ENCODE measurements at regions not wholly inside any gene's neighbourhood (a gene's known extent, or its start where the extent isn't known, plus 50 kb on each side); places are given as distances from the start of the nearest gene placed in this dataset.

GRCh38 chr17:72368191-72368590 is 247.4 kb downstream of the SOX9 start:
- Mint-ChIP-seq H3K9me3 (peaks cover 2 to 30% (median 5%) of the 10 kb centered on the region in 7 donors), H3K4me1 (no peaks in the 10 kb centered on the region), H3K27ac (no peak overlapping the region), H3K4me3 (no peak overlapping the region), H3K36me3 (no peaks in the 10 kb centered on the region), H3K27me3 (ENCODE audit: low read depth in 3 of 3) (peaks cover 0 to 2% (median 1%) of the 10 kb centered on the region in 3 donors)
- intact Hi-C loops (cut with micrococcal nuclease) = no loop called here
- Histone ChIP-seq H3K4me2 (replicated peaks; ENCODE audit: extremely low read depth, low read length, poor library complexity, severe bottlenecking) (no peak overlapping the region), H3K79me2 (ENCODE audit: insufficient read depth, low read length) (no peaks in the 10 kb centered on the region), H3K27me3 (ENCODE audit: control insufficient read depth in 2 of 2, insufficient read depth in 2 of 2, low read length in 2 of 2) (no peaks in the 10 kb centered on the region), H3K9ac (ENCODE audit: insufficient read depth, low read length, poor library complexity, severe bottlenecking) (no peak overlapping the region), H4K20me1 (ENCODE audit: insufficient read depth, low read length) (no peaks in the 10 kb centered on the region), H3K4me3 (replicated peaks in 1 of 3; ENCODE audit: low read depth in 2 of 3, low read length in 3 of 3) (no peak overlapping the region), H2AFZ (ENCODE audit: insufficient read depth, low read depth, low read length, poor library complexity, severe bottlenecking) (no peak overlapping the region), H3K4me1 (ENCODE audit: control insufficient read depth in 1 of 2, insufficient read depth in 2 of 2, low read length in 2 of 2) (no peaks in the 10 kb centered on the region), H3K27ac (ENCODE audit: low read depth in 1 of 2, low read length in 2 of 2) (no peak overlapping the region), H3K9me3 (replicated peaks in 1 of 2; ENCODE audit: control insufficient read depth in 1 of 2, insufficient read depth in 1 of 2, low read length in 2 of 2) (peaks cover 0 to 3% of the 10 kb centered on the region in 2 donors), H3K36me3 (replicated peaks in 1 of 2; ENCODE audit: control insufficient read depth in 1 of 2, insufficient read depth in 2 of 2, low read length in 2 of 2) (no peaks in the 10 kb centered on the region)
- no peak for TF ChIP-seq CTCF (IDR thresholded peaks at IDR 0.05)
- DNase-seq = no peak
- WGBS (ENCODE audit: insufficient coverage) = 83% methylated on average over 1 of the region's 4 CpGs

GRCh38 chr17:72369366-72369765 is 248.5 kb downstream of the SOX9 start:
- Histone ChIP-seq H3K9ac (ENCODE audit: insufficient read depth, low read length, poor library complexity, severe bottlenecking) (no peak overlapping the region), H3K27ac (ENCODE audit: low read depth in 1 of 2, low read length in 2 of 2) (no peak overlapping the region), H2AFZ (ENCODE audit: insufficient read depth, low read depth, low read length, poor library complexity, severe bottlenecking) (no peak overlapping the region), H3K4me3 (replicated peaks in 1 of 3; ENCODE audit: low read depth in 2 of 3, low read length in 3 of 3) (no peak overlapping the region), H3K36me3 (replicated peaks in 1 of 2; ENCODE audit: control insufficient read depth in 1 of 2, insufficient read depth in 2 of 2, low read length in 2 of 2) (no peaks in the 10 kb centered on the region), H3K79me2 (ENCODE audit: insufficient read depth, low read length) (no peaks in the 10 kb centered on the region), H4K20me1 (ENCODE audit: insufficient read depth, low read length) (no peaks in the 10 kb centered on the region), H3K9me3 (replicated peaks in 1 of 2; ENCODE audit: control insufficient read depth in 1 of 2, insufficient read depth in 1 of 2, low read length in 2 of 2) (peaks cover 0 to 6% of the 10 kb centered on the region in 2 donors), H3K4me1 (ENCODE audit: control insufficient read depth in 1 of 2, insufficient read depth in 2 of 2, low read length in 2 of 2) (no peaks in the 10 kb centered on the region), H3K27me3 (ENCODE audit: control insufficient read depth in 2 of 2, insufficient read depth in 2 of 2, low read length in 2 of 2) (no peaks in the 10 kb centered on the region), H3K4me2 (replicated peaks; ENCODE audit: extremely low read depth, low read length, poor library complexity, severe bottlenecking) (no peak overlapping the region)
- peaks cover 2 to 36% (median 5%) of the 10 kb centered on the region in 7 donors for H3K9me3 Mint-ChIP-seq
- intact Hi-C loops (cut with micrococcal nuclease) = no loop called here
- H3K4me1 Mint-ChIP-seq = no peaks in the 10 kb centered on the region
- no peaks in the 10 kb centered on the region for H3K36me3 Mint-ChIP-seq
- H3K27ac Mint-ChIP-seq = no peak overlapping the region
- 97% methylated on average over 6 of the region's 7 CpGs for WGBS (ENCODE audit: insufficient coverage)
- H3K27me3 Mint-ChIP-seq (ENCODE audit: low read depth in 3 of 3) = peaks cover 0 to 3% (median under 1%) of the 10 kb centered on the region in 3 donors
- no peak overlapping the region for H3K4me3 Mint-ChIP-seq
- TF ChIP-seq CTCF (IDR thresholded peaks at IDR 0.05) = no peak
- no peak for DNase-seq
